ENCODE measurements at regions not wholly inside any gene's neighbourhood (a gene's known extent, or its start where the extent isn't known, plus 50 kb on each side); places are given as distances from the start of the nearest gene placed in this dataset.

- no peak overlapping the region for H3K4me3 ChIP-seq (replicated peaks; ENCODE audit: low read depth, low read length)
- TF ChIP-seq CTCF (IDR thresholded peaks at IDR 0.05; ENCODE audit: low read length, missing control alignments) = no peak
- no peak for DNase-seq (ENCODE audit: low read depth)
Observed at GRCh38 chr20:16147216-16147615, 426.0 kb downstream of the KIF16B start.

GRCh38 chr20:16145919-16146318, 427.3 kb downstream of the KIF16B start:
- TF ChIP-seq CTCF (IDR thresholded peaks at IDR 0.05; ENCODE audit: low read length, missing control alignments) = no peak
- H3K4me3 ChIP-seq (replicated peaks; ENCODE audit: low read depth, low read length) = no peak overlapping the region
- no peak for DNase-seq (ENCODE audit: low read depth)

GRCh38 chr20:16143596-16143995, 429.7 kb downstream of the KIF16B start:
- TF ChIP-seq CTCF (IDR thresholded peaks at IDR 0.05; ENCODE audit: low read length, missing control alignments) = no peak
- no peak for DNase-seq (ENCODE audit: low read depth)
- no peak overlapping the region for H3K4me3 ChIP-seq (replicated peaks; ENCODE audit: low read depth, low read length)

GRCh38 chr20:16135630-16136029, 437.6 kb downstream of the KIF16B start:
- no peak overlapping the region for H3K4me3 ChIP-seq (replicated peaks; ENCODE audit: low read depth, low read length)
- DNase-seq (ENCODE audit: low read depth) = no peak
- TF ChIP-seq CTCF (IDR thresholded peaks at IDR 0.05; ENCODE audit: low read length, missing control alignments) = no peak

GRCh38 chr20:16132036-16132798, 441.0 kb downstream of the KIF16B start:
- no peak overlapping the region for H3K4me3 ChIP-seq (replicated peaks; ENCODE audit: low read depth, low read length)
- no peak for TF ChIP-seq CTCF (IDR thresholded peaks at IDR 0.05; ENCODE audit: low read length, missing control alignments)
- no peak for DNase-seq (ENCODE audit: low read depth)

GRCh38 chr20:16129411-16129810, 443.8 kb downstream of the KIF16B start:
- TF ChIP-seq CTCF (IDR thresholded peaks at IDR 0.05; ENCODE audit: low read length, missing control alignments) = no peak
- H3K4me3 ChIP-seq (replicated peaks; ENCODE audit: low read depth, low read length) = no peak overlapping the region
- DNase-seq (ENCODE audit: low read depth) = no peak

- TF ChIP-seq CTCF (IDR thresholded peaks at IDR 0.05; ENCODE audit: low read length, missing control alignments) = no peak
Observed at GRCh38 chr20:16128538-16129106, 444.6 kb downstream of the KIF16B start.

More at GRCh38 chr20:16128538-16129106, 444.6 kb downstream of the KIF16B start:
- H3K4me3 ChIP-seq (replicated peaks; ENCODE audit: low read depth, low read length) = no peak overlapping the region
- DNase-seq (ENCODE audit: low read depth) = no peak
